Endothelial cell of umbilical vein (primary cell): ENCODE measurements at regions not wholly inside any gene's neighbourhood (a gene's known extent, or its start where the extent isn't known, plus 50 kb on each side); places are given as distances from the start of the nearest gene placed in this dataset.

Experiments
- BruUV-seq: library from RNA; stranded (reverse); fragments of 400-500 nt; replicated peaks from 2 replicates; lab custom pipeline; 2021; lab: Mats Ljungman, UMichigan
- CTCF ChIA-PET: fragments of 300-600, 350-600 bp; sonication (Branson Sonifier 250); formaldehyde crosslinking; loops from one replicate; lab custom pipeline; 2021; ENCODE audit warnings: antibody characterized with exemption, inconsistent platforms; lab: Charles Lee
- POLR2A ChIA-PET: fragments of 300-600, 350-600 bp; sonication (Branson Sonifier 250); formaldehyde crosslinking; loops from one replicate; lab custom pipeline; 2021; ENCODE audit warnings: antibody characterized with exemption, inconsistent platforms; lab: Charles Lee
- DNase-seq: peaks from one replicate; pipeline ENCODE4 v3.0.0-alpha.2; 2011; ENCODE audit warnings: low read depth, low spot score
- FAIRE-seq: peaks from 2 replicates; lab custom pipeline; 2011; peaks lifted over from hg19 to GRCh38; lab: Jason Lieb, UNC
- H2AFZ ChIP-seq: 2 replicates; pipeline ENCODE4 v1.6.0; 2012; ENCODE audit warnings: low read depth, low read length, control low read depth, inconsistent platforms
- H3K27ac ChIP-seq: 2 replicates; pipeline ENCODE4 v1.5.1; 2011; ENCODE audit warnings: low read depth, mild to moderate bottlenecking, control low read depth, low read length, moderate library complexity; ENCODE audit not compliant: insufficient read depth
- H3K27me3 ChIP-seq, 2 experiments: 2 replicates each; pipeline versions ENCODE4 v1.6.0 to v1.6.1; 2011; ENCODE audit warnings: low read length in 2 of 2, mixed read lengths in 1 of 2; ENCODE audit not compliant: control insufficient read depth in 2 of 2, insufficient read depth in 2 of 2
- H3K36me3 ChIP-seq, 2 experiments: 2 replicates in 1 of 2; 3 replicates in 1 of 2; pipeline ENCODE4 v1.5.1; 2011; ENCODE audit warnings: low read length in 2 of 2, mild to moderate bottlenecking in 1 of 2, moderate library complexity in 1 of 2; ENCODE audit not compliant: control insufficient read depth in 2 of 2, insufficient read depth in 2 of 2; ENCODE audit errors: extremely low read depth in 1 of 2
- H3K4me1 ChIP-seq: 3 replicates; pipeline ENCODE4 v1.5.1; 2011; ENCODE audit warnings: mild to moderate bottlenecking, low read length; ENCODE audit not compliant: control insufficient read depth, insufficient read depth; ENCODE audit errors: extremely low read depth
- H3K4me2 ChIP-seq: 2 replicates; pipeline ENCODE4 v1.6.1; 2011; ENCODE audit warnings: low read length, control low read depth, mixed read lengths; ENCODE audit not compliant: insufficient read depth
- H3K4me3 ChIP-seq, 3 experiments: fragments of 200-600 bp in 1 of 3; sonication (generic), shearing (Covaris generic) in 1 of 3; replicated peaks in 1 of 3; 2 replicates each; pipeline ENCODE4 v1.5.1; 2011 to 2016; ENCODE audit warnings: control low read depth in 3 of 3, low read length in 3 of 3, mild to moderate bottlenecking in 2 of 3, inconsistent platforms in 1 of 3, low read depth in 1 of 3, moderate library complexity in 1 of 3; ENCODE audit not compliant: insufficient read depth in 1 of 3
- H3K79me2 ChIP-seq: 2 replicates; pipeline ENCODE4 v1.6.0; 2012; ENCODE audit warnings: low read length, inconsistent platforms; ENCODE audit not compliant: control insufficient read depth, insufficient read depth
- H3K9ac ChIP-seq: replicated peaks from 2 replicates; pipeline ENCODE3; 2011; ENCODE audit warnings: low read length, control low read depth; ENCODE audit not compliant: insufficient read depth; ENCODE audit errors: extremely low read depth
- H3K9me1 ChIP-seq: replicated peaks from 3 replicates; pipeline ENCODE4 v1.6.0; 2011; ENCODE audit warnings: mild to moderate bottlenecking, low read length; ENCODE audit not compliant: control insufficient read depth, insufficient read depth; ENCODE audit errors: extremely low read depth
- H3K9me3 ChIP-seq: replicated peaks from 2 replicates; pipeline ENCODE4 v1.5.1; 2012; ENCODE audit warnings: low read length, inconsistent platforms; ENCODE audit not compliant: control insufficient read depth, insufficient read depth
- H4K20me1 ChIP-seq: replicated peaks from 2 replicates; pipeline ENCODE3; 2011; ENCODE audit warnings: mild to moderate bottlenecking, low read length; ENCODE audit not compliant: control insufficient read depth, insufficient read depth; ENCODE audit errors: extremely low read depth
- EZH2 ChIP-seq: IDR thresholded peaks from 2 replicates; pipeline ENCODE4 v1.6.1; 2012; ENCODE audit warnings: borderline replicate concordance, low read depth, mild to moderate bottlenecking, moderate library complexity, low read length, inconsistent platforms; ENCODE audit not compliant: severe bottlenecking
- FOS ChIP-seq: IDR thresholded peaks from 2 replicates; pipeline ENCODE4 v1.6.1; 2011; ENCODE audit warnings: mild to moderate bottlenecking, low read length, moderate library complexity, borderline replicate concordance; ENCODE audit not compliant: insufficient read depth
- MYC ChIP-seq: IDR thresholded peaks from one replicate; pipeline ENCODE4 v1.6.1; 2011; ENCODE audit warnings: mild to moderate bottlenecking, low read depth, low read length
- POLR2A ChIP-seq: IDR thresholded peaks from 2 replicates; pipeline ENCODE4 v1.6.1; 2012; ENCODE audit warnings: low read depth, mild to moderate bottlenecking, control low read depth, low read length
- POLR2AphosphoS5 ChIP-seq: IDR thresholded peaks from 2 replicates; pipeline ENCODE4 v1.6.1; 2012; ENCODE audit warnings: low read depth, mild to moderate bottlenecking, control low read depth, low read length, moderate library complexity; ENCODE audit not compliant: insufficient read depth
- dilution Hi-C: fragments of 300-500 bp; cut with MboI; formaldehyde crosslinking; loops from one replicate; pipeline ENCODE4 v1.15.0; 2019; ENCODE audit warnings: low sequenced_read_pairs; ENCODE audit not compliant: extremely low pct_ligation_motif_present
- intact Hi-C: fragments of 100-400 bp; cut with micrococcal nuclease; formaldehyde crosslinking; loops from one replicate; pipeline ENCODE4 v1.10.0; 2022
- TF ChIP-seq, protein P1 (sequence below), 2 donors: IDR thresholded peaks; 1 replicate in 1 of 2; 2 replicates in 1 of 2; pipeline ENCODE4 v1.5.1; 2011; ENCODE audit warnings: low read length in 2 of 2, mild to moderate bottlenecking in 2 of 2, moderate library complexity in 2 of 2, control low read depth in 1 of 2, inconsistent platforms in 1 of 2, low read depth in 1 of 2; ENCODE audit not compliant: insufficient read depth in 1 of 2; ENCODE audit errors: extremely low read depth in 1 of 2
- TF ChIP-seq, protein P2 (sequence below): IDR thresholded peaks from 2 replicates; pipeline ENCODE4 v1.6.1; 2011; ENCODE audit not compliant: insufficient read depth, insufficient read length

DNA sequence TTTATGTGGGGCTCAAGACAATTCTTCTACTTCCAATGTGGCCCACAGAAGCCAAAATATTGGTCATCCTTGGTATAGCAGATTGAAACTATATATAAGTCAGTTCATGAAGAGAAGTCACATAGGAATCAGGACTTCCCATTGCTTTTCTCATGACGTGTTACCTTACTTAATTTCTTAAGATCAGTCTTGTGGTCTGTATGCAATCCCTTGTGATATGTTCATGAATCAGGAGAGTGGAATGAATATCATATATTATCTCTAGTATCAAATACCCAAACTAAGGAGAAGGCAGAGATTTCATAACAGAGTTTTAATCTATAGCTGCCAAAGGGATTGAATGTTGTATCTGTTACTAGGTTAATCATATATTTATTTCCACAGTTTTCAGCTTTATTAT, 1390.4 kb downstream of the SUCLG1 start:
- FAIRE-seq = no peak
- intact Hi-C loops = loop anchor here (2.0 kb wide), 1 partner anchor 14 kb away; no protein-coding TSS in a partner anchor
- Histone ChIP-seq H3K4me2 (no peak overlapping the region), H3K9ac (no peak overlapping the region), H3K9me1 (no peaks in the 10 kb centered on the region), H3K27ac (no peak overlapping the region), H3K79me2 (no peaks in the 10 kb centered on the region), H3K27me3 (no peaks in the 10 kb centered on the region), H4K20me1 (no peaks in the 10 kb centered on the region), H3K36me3 (no peaks in the 10 kb centered on the region), H2AFZ (no peak overlapping the region), H3K4me3 (no peak overlapping the region), H3K4me1 (peaks cover 5% of the 10 kb centered on the region), H3K9me3 (no peaks in the 10 kb centered on the region)
- DNase-seq = no peak
- BruUV-seq = no TSS peak
- dilution Hi-C loops = no loop called here
- POLR2A ChIA-PET = interaction anchor here (2.1 kb wide), 1 partner anchor 13 kb away, joined by 5 read pairs; no protein-coding TSS in a partner anchor
- CTCF ChIA-PET = interaction anchor here (1.6 to 2.6 kb wide), 5 partner anchors 13 to 128 kb away, joined by 3 to 12 read pairs (median 5); no protein-coding TSS in a partner anchor
- TF ChIP-seq, protein P1, sequence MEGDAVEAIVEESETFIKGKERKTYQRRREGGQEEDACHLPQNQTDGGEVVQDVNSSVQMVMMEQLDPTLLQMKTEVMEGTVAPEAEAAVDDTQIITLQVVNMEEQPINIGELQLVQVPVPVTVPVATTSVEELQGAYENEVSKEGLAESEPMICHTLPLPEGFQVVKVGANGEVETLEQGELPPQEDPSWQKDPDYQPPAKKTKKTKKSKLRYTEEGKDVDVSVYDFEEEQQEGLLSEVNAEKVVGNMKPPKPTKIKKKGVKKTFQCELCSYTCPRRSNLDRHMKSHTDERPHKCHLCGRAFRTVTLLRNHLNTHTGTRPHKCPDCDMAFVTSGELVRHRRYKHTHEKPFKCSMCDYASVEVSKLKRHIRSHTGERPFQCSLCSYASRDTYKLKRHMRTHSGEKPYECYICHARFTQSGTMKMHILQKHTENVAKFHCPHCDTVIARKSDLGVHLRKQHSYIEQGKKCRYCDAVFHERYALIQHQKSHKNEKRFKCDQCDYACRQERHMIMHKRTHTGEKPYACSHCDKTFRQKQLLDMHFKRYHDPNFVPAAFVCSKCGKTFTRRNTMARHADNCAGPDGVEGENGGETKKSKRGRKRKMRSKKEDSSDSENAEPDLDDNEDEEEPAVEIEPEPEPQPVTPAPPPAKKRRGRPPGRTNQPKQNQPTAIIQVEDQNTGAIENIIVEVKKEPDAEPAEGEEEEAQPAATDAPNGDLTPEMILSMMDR (IDR thresholded peaks at IDR 0.05; ENCODE audit: extremely low read depth in 1 of 2, insufficient read depth in 1 of 2, low read depth in 1 of 2, low read length in 2 of 2) = no peak
- TF ChIP-seq, protein P2, sequence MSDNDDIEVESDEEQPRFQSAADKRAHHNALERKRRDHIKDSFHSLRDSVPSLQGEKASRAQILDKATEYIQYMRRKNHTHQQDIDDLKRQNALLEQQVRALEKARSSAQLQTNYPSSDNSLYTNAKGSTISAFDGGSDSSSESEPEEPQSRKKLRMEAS = no peak
- TF ChIP-seq MYC (no peak), FOS (no peak), POLR2A (no peak), POLR2AphosphoS5 (no peak), EZH2 (no peak)
